HG03520 (cell line): ENCODE measurements at regions not wholly inside any gene's neighbourhood (a gene's known extent, or its start where the extent isn't known, plus 50 kb on each side); places are given as distances from the start of the nearest gene placed in this dataset.

Source experiments
- ATAC-seq: cut with Tn5 transposase; IDR thresholded peaks from one replicate; pipeline ENCODE4 v1.9.1; 2021; ENCODE audit warnings: mild to moderate bottlenecking, moderate library complexity; ENCODE audit not compliant: unreplicated experiment

- ATAC-seq: no peak
Measured at GRCh38 chr12:58131986-58132755, 190.8 kb downstream of the ATP23 start.

DNA sequence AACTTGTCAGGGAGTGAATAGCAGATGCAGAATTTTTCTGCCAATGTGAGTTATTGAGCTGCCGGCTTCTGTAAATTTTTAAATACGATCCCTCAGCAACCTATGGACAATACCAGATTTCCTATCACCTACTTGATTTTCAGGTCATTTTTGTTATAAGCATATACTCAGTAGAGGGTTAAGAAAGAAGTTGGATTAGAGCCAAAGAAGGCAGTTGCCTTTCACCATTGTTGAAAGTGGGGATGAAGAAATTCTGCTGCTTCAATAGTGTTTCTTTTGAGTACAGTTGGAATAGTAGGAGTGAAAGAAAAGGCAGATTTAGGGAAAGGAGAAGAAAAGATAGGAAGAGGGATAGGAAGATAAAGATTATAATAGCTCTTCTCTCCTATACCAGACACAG is 197.1 kb downstream of the ATP23 start:
- no peak for ATAC-seq

DNA sequence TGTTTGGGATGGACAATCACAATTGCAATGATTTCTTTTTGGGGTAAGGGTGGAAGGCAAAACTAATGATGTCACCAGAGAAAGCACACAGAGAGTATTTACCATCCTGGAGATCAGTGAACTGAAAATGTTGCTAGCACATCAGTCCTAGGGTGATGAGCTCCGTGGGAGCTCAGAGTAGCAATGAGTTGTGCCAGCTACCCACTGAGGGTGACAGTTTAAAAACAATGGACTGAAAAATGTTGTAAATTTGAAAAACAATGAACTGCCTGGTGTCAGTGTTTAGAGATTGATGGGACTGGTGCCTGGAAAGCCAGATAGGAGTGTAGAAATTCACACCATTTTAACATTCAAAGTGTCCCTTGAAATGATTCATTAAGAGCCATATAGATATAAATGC is 198.5 kb downstream of the ATP23 start:
- ATAC-seq: no peak

GRCh38 chr12:58140395-58140794 is 199.0 kb downstream of the ATP23 start:
- no peak for ATAC-seq

GRCh38 chr12:58142991-58143390 is 201.6 kb downstream of the ATP23 start:
- no peak for ATAC-seq

DNA sequence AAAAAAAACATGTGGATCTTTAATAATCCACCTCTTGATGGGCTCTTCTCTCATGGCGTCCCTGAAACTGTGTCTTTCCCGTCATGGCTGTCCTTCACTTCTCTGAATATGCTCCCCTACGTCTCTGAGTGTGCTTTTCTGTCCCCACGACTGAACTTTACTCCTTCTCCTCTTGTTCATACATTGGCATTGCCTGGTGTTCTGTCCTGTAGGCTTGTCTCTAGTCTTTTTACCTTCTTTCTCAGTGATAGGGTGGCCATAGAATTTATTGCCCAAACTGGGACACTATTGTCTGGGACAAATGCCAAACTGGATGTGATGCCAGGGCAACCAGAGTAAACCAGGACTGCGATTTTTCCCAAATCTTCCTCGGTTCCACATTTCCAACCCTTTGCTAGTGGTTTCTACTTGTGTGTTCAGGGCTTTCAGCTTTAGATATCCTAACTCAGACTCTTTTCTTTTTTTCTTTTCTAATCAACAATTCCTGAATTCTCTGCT is 202.2 kb downstream of the ATP23 start:
- ATAC-seq: no peak

- no peak for ATAC-seq
Measured at GRCh38 chr12:58148405-58148804, 207.0 kb downstream of the ATP23 start.

DNA sequence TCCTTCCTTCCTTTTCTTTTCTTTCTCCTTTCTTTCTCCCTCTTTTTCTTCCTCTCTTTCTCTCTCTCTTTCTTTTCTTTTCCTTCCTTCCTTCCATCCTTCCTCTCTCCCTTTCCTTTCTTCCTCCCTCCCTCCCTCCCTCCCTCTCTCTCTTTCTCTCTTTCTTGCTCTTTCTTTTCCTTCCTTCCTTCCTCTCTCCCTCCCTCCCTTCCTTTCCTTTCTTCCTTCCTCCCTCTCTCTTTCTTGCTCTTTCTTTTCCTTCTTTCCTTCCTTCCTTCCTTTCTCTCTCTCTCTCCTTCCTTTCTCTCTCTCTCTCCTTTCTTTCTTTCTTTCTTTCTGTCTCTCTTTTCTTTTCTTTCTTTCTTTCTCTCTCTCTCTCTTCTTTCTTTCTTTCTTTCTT is 207.6 kb downstream of the ATP23 start:
- no peak for ATAC-seq

DNA sequence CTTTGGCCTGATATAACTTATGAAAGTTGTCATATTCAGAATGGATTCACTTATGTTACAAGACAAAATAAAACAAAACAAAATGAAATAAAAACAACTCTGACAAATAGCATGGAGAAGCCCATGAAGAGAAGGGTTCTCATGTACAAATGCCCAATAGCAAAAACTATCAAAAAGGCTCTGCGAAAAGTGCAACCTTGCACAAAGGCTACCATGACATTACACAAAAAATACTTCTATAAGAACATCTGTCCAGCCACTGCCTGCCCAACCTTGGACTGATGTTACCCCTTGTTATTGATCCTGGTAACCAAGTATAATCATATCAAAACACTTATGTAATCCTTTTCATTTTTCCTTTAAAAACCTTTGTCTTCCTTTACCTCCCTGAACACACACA is 213.0 kb downstream of the ATP23 start:
- ATAC-seq: no peak

DNA sequence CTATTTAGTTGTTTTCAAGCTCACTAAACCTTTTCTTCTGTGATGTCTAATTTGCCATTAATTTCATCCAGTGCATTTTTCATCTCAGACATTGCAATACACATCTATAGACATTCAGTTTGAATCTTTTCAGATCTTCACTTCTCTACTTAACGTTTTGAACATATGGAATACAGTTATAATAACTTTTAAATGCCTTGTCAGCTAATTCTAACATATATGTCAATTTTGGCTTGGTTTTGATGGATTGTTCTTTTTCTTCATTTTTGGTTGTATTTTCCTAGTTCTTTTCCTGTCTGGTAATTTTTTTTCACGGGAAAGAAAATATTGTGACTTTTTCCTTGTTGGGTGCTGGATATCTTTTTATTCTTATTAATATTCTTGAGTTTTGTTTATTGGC is 215.3 kb downstream of the ATP23 start:
- no peak for ATAC-seq

- no peak for ATAC-seq
Measured at GRCh38 chr12:58159941-58160340, 218.6 kb downstream of the ATP23 start.

- no peak for ATAC-seq
Measured at GRCh38 chr12:58161773-58162172, 220.4 kb downstream of the ATP23 start.

DNA sequence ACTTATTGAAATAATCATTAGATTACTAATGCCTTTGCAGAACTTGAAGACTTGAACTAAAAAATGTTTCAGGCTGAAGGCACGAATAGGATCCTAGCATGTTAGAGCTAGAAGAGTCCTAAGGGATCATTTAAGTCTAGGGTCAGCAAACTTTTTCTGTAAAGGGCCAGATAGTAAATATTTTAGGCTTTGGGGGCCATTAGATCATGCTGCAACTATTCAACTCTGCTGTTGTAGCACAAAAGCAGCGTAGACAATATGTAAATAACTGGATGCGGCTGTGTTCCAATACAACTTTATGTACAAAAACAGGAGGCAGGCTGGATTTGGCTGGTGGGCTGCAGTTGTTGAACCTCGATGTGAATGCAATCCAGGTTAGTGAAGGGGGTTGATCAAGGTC is 221.7 kb downstream of the ATP23 start:
- no peak for ATAC-seq

- no peak for ATAC-seq
Measured at GRCh38 chr12:58166643-58167042, 225.3 kb downstream of the ATP23 start.

DNA sequence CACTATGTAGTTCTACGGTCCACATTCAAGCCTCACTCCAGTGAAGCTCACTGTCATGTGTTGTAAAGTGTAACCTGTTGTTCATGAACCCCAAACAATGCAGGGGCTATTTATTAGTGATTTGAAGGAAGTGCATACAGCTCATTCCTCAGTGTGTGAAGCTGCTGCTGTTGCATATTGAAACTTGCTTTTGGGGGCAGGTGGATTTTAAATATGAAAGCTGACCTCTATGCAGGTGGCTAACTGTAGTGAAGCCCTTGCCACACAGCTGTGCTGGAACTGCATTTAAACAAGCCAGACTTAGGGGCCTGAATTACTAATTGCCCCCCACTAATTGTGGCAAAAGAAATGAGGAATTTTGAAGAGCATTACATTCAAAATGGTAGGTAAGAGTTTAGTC is 226.3 kb downstream of the ATP23 start:
- no peak for ATAC-seq

GRCh38 chr12:58169826-58170225 is 228.5 kb downstream of the ATP23 start:
- no peak for ATAC-seq

GRCh38 chr12:58171914-58172313 is 230.5 kb downstream of the ATP23 start:
- ATAC-seq: no peak

GRCh38 chr12:58172433-58173073 is 231.2 kb downstream of the ATP23 start:
- ATAC-seq: no peak

DNA sequence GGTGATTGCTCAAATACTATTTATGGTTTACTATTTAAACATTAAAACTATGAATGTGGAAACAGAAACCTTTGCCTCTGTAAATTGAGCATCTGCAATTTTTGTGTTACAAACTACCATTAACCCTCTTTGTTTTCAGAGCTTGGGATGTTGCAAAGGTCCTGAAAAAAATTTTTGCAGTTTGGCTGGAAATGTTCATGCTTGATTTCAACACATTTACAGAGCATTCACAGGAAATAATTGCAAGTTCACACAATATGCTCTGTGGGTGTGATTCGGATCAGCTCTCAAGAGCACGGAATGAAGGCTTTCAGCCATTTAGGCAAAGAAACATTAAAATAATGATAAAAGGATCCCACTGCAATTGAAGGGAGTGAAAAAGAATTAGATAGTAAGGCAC is 232.9 kb downstream of the ATP23 start:
- no peak for ATAC-seq

GRCh38 chr12:58176296-58176869 is 235.0 kb downstream of the ATP23 start:
- peak; percentile 50 for ATAC-seq

DNA sequence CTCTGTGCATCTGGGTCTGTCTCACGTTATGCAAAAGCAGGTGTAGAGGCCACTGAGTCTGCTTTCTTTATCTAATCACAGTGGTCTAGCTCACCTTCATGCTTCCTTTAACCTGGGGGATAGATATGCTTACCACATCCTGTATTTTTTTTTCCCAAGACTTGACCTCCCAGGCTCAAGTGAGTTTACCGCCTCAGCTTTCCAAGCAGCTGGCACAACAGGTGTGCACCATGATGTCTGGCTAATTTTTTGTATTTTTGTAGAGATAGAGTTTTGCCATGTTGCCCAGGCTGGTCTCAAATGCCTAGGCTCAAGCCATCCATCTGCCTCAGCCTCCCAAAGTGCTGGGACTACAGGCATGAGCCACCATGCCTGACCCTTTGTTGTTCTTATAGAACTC is 236.0 kb downstream of the ATP23 start:
- no peak for ATAC-seq

GRCh38 chr12:58184212-58184611 is 242.8 kb downstream of the ATP23 start:
- ATAC-seq: no peak
